Activated naive CD4-positive, alpha-beta T cell treated with Interleukin-2 at 50 U/mL for 16 hours (primary cell): ENCODE measurements at regions not wholly inside any gene's neighbourhood (a gene's known extent, or its start where the extent isn't known, plus 50 kb on each side); places are given as distances from the start of the nearest gene placed in this dataset.

ENCODE experiments used
- DNase-seq: peaks from one replicate; pipeline ENCODE4 v3.0.0-alpha.2; 2020

DNA sequence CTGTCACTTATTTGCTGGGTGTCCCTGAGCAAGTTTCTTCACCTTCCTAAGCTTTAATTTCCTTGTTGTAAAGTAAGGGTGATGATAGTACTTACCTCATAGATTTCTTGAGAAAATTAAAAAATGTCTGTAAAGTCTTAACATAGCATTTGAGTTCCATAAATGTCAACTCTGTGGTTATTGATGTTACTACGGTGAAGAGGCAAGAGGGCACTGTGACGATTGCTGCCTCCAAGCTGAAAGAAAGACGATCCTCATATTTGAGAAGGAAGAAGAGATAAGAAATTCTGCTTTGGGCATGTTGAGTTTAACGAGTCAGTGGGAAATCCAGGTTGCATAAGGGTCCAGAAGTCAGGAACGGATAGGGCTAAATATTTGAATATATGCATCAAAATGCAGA is 240.8 kb upstream of the ZPLD1 start:
- no peak for DNase-seq

DNA sequence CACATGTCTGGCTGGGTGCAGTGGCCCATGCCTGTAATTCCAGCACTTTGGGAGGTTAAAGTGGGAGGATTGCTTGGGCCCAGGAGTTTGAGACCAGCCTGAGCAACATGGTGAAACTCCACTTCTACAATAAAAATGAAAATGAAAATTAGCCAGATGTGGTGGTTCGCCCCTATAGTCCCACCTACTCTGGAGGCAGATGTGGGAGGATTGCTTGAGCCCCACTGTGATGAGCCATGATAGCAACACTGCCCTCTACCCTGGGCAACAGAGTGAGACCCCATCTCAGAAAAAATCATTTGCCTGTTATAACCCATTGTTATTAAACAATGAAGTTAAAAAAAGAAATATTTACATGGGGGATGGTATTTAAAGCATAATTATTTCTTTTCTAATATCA is 240.1 kb upstream of the ZPLD1 start:
- DNase-seq, result no peak

DNA sequence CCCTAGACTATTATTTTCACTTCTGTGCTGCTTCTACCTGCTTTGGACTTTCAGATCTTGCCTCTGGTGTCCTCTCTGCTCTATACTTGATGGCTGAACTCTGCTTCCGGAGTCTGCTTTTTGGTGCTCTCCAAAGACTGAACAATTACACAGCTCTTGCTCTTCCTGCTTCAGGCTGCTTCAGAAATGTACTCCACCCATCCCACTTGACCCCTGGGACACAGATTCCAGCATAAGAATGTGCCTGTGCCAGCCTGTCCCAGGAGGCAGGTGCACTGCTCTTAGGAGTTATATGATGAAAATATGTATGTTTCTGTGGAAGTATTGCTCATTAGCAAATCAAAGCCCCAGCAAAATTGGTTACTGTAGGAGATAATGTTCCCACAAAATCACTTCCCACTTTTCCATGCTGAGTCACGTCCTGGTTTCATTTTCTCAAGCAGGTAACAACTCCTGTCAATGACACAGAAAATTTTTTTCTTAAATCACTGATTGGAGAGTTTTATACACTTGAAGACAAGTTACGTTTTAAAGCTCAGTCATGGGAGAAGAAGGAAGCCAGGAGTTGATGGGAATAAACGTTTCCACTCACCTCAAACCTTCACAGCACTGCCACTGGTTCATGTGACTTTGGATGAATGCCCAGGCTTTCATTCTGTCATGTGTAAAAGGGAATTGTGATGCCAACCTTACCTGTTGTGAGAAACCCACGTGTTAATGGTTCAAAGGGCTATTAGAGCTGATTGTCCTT is 239.4 kb upstream of the ZPLD1 start:
- DNase-seq, result no peak

DNA sequence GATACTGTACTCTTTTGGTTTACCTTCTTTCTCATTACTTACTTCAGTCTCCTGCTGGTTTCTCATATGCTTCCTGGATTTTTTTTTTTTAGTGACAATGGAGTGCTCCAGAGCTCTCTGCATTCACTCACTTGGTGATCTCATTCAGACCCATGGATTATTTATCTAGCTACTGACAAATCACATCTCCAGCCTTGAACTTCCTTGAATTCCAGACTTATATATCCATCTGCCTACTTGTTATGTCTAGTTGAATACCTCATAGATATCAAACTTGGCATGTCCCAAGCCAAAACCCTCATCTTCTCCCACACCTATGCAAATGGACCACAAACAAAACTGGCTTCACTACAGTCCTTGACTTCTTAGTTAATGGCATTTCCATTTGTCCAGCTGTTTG is 234.7 kb upstream of the ZPLD1 start:
- no peak for DNase-seq

DNA sequence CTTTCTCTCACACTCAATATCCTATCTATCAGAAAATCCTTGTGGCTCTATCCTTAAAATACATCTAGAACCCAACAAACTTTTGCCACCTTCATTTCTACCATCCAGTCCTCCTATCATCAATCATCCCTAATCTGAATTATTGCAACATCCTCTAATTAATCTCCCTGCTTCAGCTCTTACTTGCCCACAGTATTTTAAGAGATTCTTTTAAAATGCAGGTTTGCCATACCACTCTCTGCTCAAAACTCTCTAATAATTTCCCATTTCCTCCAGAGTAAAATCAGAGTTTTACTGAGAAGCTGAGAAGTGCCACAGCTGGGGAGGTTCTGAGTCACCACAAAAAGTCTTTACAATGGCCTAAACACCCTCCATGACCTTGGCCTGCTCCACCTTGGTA is 234.3 kb upstream of the ZPLD1 start:
- no peak for DNase-seq

- DNase-seq, result no peak
Measured at GRCh38 chr3:102205647-102206046, 229.2 kb upstream of the ZPLD1 start.

DNA sequence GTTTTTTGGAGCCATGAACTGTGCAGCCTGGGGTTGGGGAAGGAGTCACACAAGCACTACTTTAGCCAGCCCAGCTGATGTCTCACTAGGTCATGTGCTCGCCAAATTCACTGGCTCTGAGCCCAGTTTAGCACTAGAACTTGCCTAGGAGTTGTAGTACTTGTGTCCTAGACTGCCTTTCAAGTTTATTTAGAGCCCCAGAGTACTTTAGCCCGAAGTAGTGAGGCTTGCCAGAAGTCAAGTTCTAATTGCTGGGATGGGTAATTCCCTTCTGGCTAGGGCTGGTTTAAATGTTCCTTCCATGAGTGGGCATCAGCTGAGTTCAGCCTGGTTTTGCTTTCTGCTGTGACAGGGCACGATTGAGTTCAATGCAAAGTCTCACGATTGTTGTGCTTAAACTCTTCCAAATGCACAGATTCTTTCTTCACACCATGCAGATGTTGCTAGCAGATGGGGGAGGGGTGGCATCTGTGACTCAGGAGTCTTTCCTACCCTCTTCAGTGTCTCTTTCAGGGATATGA is 228.2 kb upstream of the ZPLD1 start:
- DNase-seq, result no peak

DNA sequence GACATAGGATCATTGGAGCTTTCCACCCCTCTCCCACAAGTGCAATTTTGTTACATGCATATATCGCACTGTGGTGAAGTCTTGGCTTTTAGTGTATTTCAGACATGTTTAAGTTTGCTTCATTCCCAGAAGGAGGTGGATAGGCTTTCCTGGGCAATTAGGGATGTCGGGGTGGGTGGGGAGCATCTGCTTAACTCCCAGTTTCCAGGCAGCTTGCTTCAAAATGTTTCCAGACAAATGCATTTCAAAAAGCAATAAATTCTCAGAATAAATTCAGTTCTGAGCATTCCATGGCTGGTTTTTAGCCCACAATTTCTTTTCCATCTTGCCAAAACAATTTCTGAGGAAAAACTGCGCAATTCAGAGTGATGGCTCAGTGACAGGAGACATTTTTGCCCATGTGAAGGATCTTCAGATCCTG is 227.7 kb upstream of the ZPLD1 start:
- DNase-seq, result no peak

DNA sequence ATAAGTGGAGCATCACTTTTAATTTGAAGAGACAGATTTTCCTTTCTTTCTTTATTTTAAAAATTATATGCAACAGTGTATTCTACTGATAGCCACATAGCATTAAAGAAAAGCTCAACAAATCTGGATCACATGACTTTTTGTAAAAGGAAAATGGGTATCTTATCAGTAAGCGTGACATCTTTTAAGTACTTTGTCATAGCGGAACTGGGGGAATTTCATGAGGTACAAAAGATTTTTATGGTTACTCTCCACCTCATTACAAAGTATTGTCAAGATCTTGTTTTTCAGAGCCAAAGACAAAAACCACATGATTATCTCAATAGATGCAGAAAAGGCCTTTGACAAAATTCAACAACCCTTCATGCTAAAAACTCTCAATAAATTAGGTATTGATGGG is 219.6 kb upstream of the ZPLD1 start:
- DNase-seq, result no peak

GRCh38 chr3:102223132-102223531 is 211.7 kb upstream of the ZPLD1 start:
- DNase-seq, result no peak

- no peak for DNase-seq
Measured at GRCh38 chr3:102224171-102224570, 210.6 kb upstream of the ZPLD1 start.

DNA sequence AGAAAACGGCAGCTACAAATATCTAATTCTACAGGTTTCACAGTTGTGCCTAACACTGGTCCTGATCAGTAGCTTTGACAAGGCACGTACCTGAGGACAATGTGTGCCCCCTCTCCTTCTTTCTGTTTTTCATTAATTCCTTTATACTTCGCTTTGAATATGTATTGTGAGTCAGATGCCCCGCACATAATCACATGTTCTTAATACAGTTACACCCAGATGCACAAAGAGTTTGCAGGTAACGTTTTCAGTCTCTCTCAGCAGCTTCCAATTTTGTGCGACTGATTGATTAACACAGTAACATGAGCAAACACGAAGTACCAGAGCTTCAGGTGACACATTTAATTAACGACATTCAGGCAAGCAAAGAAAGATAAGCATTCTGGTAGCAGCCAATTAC is 209.8 kb upstream of the ZPLD1 start:
- no peak for DNase-seq

GRCh38 chr3:102225407-102226132 is 209.2 kb upstream of the ZPLD1 start:
- DNase-seq, result no peak

GRCh38 chr3:102226463-102226862 is 208.4 kb upstream of the ZPLD1 start:
- DNase-seq, result no peak

GRCh38 chr3:102229062-102229655 is 205.7 kb upstream of the ZPLD1 start:
- peak; percentile 79 for DNase-seq

- no peak for DNase-seq
Measured at GRCh38 chr3:102230057-102230456, 204.8 kb upstream of the ZPLD1 start.

- no peak for DNase-seq
Measured at GRCh38 chr3:102233881-102234280, 200.9 kb upstream of the ZPLD1 start.

DNA sequence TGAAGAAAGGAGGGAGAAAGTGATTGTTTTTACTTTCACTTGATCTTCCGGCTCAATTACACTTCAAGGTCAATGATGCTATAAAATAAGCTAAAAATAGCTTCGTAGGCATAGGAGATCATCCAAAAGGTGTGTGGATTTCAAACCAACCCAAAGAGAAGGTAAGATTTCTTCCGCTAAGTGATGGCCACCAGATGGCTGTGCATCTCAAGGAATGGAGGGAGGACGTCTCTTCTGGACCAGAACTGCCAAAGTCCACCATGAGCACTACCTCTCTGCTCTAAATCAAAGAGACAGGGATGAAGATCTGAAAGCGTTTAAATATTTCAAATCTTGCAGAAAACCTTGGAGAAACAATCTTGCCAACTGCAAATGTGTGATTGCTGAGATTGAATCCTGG is 199.1 kb upstream of the ZPLD1 start:
- no peak for DNase-seq

- no peak for DNase-seq
Measured at GRCh38 chr3:102237181-102237580, 197.6 kb upstream of the ZPLD1 start.

- no peak for DNase-seq
Measured at GRCh38 chr3:102237838-102238237, 197.0 kb upstream of the ZPLD1 start.

DNA sequence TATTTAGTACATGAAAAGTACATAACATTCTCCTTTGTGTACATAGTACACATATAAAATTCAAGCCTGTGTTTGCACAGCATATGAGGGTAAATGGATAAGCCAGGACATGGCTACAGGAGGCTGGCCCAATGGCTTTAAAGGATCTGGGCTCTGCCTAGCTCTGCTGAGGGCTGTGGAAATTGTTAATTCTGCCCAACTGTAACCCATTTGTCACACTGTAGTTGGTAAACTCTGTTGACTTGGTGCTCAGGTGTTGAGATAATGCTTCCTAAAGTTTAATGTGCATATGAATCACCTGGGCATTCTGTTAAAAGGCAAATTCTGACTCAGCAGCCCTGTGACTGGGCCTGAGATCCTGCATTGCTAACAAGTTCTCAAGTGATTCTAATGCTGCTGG is 196.5 kb upstream of the ZPLD1 start:
- DNase-seq, result no peak

- no peak for DNase-seq
Measured at GRCh38 chr3:102240720-102241119, 194.1 kb upstream of the ZPLD1 start.

DNA sequence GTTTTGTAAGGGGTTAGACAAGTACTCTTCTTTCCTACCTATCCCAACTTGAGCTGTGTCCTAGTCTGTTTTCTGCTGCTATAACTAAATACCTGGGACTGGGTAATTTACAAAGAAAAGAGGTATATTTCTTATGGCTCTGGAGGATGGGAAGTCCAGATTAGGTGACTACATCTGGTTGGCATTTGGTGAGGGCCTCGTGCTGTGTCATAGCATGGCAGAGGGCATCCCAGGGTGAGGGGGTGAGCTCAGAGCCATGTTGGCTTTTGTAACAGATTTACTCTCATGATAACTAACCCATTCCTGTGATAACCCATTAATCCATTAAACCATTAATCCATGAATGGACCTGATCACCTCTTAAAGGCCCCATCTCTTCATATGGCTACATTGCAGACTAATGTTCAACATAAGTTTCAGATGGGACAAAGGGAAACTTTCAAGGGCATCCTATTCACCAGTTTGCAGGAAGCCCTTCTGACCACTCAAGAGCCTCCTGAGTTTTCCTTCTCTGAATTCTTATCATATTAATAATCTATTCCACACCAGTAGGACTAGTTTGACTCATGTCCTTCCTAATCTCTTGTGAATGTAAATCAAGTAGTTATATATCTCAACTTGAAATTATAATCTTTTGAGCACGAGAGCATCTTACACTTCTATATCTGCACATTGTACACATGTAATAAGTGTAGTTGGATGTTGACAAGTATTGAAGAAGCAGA is 185.7 kb upstream of the ZPLD1 start:
- no peak for DNase-seq
